Suprapubic skin (tissue), 4 donors: ENCODE measurements at regions not wholly inside any gene's neighbourhood (a gene's known extent, or its start where the extent isn't known, plus 50 kb on each side); places are given as distances from the start of the nearest gene placed in this dataset.

Experiments
- DNase-seq, 2 donors: peaks; one replicate each; pipeline ENCODE4 v3.0.0-alpha.2; 2019; ENCODE audit warnings: low spot score in 2 of 2
- H3K27ac ChIP-seq: fragments of 200-600 bp; sonication (generic); one replicate; pipeline ENCODE4 v1.5.1; 2019
- H3K27me3 ChIP-seq: fragments of 200-600 bp; sonication (generic); one replicate; pipeline ENCODE4 v1.5.1; 2019
- H3K36me3 ChIP-seq: fragments of 200-600 bp; sonication (generic); one replicate; pipeline ENCODE4 v1.5.1; 2019
- H3K4me1 ChIP-seq: fragments of 200-600 bp; sonication (generic); one replicate; pipeline ENCODE4 v1.5.1; 2019
- H3K4me3 ChIP-seq: fragments of 200-600 bp; sonication (generic); one replicate; pipeline ENCODE4 v1.5.1; 2019; ENCODE audit warnings: mild to moderate bottlenecking
- H3K9me3 ChIP-seq: fragments of 200-600 bp; sonication (generic); one replicate; pipeline ENCODE4 v1.5.1; 2019
- CTCF ChIP-seq, 2 donors: fragments of 200-600 bp in 1 of 2; fragments of 450-650 bp in 1 of 2; sonication (generic) in 1 of 2; IDR thresholded peaks; one replicate each; pipeline ENCODE4 v1.5.1; 2016 to 2019; ENCODE audit warnings: antibody characterized with exemption in 2 of 2, mild to moderate bottlenecking in 1 of 2, moderate library complexity in 1 of 2
- EP300 ChIP-seq: sonication (generic); formaldehyde crosslinking; IDR thresholded peaks from one replicate; pipeline ENCODE4 v1.6.1; 2017; ENCODE audit warnings: antibody characterized with exemption
- POLR2A ChIP-seq, 2 donors: fragments of 450-650 bp; IDR thresholded peaks; one replicate each; pipeline ENCODE4 v1.6.1; 2017; ENCODE audit warnings: antibody characterized with exemption in 2 of 2, mild to moderate bottlenecking in 2 of 2, moderate library complexity in 2 of 2
- POLR2AphosphoS5 ChIP-seq, 3 donors: sonication (generic); formaldehyde crosslinking; IDR thresholded peaks; one replicate each; pipeline ENCODE4 v1.6.1; 2017; ENCODE audit warnings: antibody characterized with exemption in 3 of 3
- WGBS: methylation state at CpG from one replicate; pipeline ENCODE4 v1.1.5; 2018; 5-methylcytosine and 5-hydroxymethylcytosine counted together

GRCh38 chr16:26316683-26317464, 625.1 kb downstream of the HS3ST4 start:
- TF ChIP-seq EP300 (no peak), POLR2AphosphoS5 (IDR thresholded peaks at IDR 0.05) (no peak), POLR2A (IDR thresholded peaks at IDR 0.05) (no peak), CTCF (IDR thresholded peaks at IDR 0.05) (no peak)

GRCh38 chr16:26317885-26318284, 626.1 kb downstream of the HS3ST4 start:
- DNase-seq = no peak
- H3K4me3 ChIP-seq = no peak overlapping the region
- no peak overlapping the region for H3K27ac ChIP-seq
- H3K36me3 ChIP-seq = no peaks in the 10 kb centered on the region
- no peaks in the 10 kb centered on the region for H3K27me3 ChIP-seq
- H3K4me1 ChIP-seq = no peaks in the 10 kb centered on the region
- H3K9me3 ChIP-seq = no peaks in the 10 kb centered on the region
- TF ChIP-seq EP300 (no peak), POLR2A (IDR thresholded peaks at IDR 0.05) (no peak), CTCF (IDR thresholded peaks at IDR 0.05) (no peak), POLR2AphosphoS5 (IDR thresholded peaks at IDR 0.05) (no peak)

More at GRCh38 chr16:26316683-26317464, 625.1 kb downstream of the HS3ST4 start:
- 73% methylated on average over 11 of the region's 12 CpGs for WGBS
- Histone ChIP-seq H3K36me3 (no peaks in the 10 kb centered on the region), H3K27ac (no peak overlapping the region), H3K4me3 (no peak overlapping the region), H3K4me1 (no peaks in the 10 kb centered on the region), H3K27me3 (no peaks in the 10 kb centered on the region), H3K9me3 (no peaks in the 10 kb centered on the region)
- no peak for DNase-seq

- no peak for DNase-seq
- WGBS = 88% methylated on average over 1 of the region's 1 CpG
- peaks cover 11% of the 10 kb centered on the region for H3K9me3 ChIP-seq
Observed at GRCh38 chr16:26330654-26331053, 638.9 kb downstream of the HS3ST4 start.

GRCh38 chr16:26334218-26335111, 642.7 kb downstream of the HS3ST4 start:
- Histone ChIP-seq H3K36me3 (no peaks in the 10 kb centered on the region), H3K9me3 (peaks cover under 1% of the 10 kb centered on the region), H3K27ac (no peak overlapping the region), H3K4me1 (no peaks in the 10 kb centered on the region), H3K27me3 (no peaks in the 10 kb centered on the region), H3K4me3 (no peak overlapping the region)
- 52% methylated on average over 8 of the region's 8 CpGs for WGBS
- no peak for DNase-seq
- no peak for TF ChIP-seq EP300
- TF ChIP-seq POLR2AphosphoS5 (IDR thresholded peaks at IDR 0.05) = no peak
- no peak for TF ChIP-seq POLR2A (IDR thresholded peaks at IDR 0.05)
- no peak for TF ChIP-seq CTCF (IDR thresholded peaks at IDR 0.05)

More at GRCh38 chr16:26330654-26331053, 638.9 kb downstream of the HS3ST4 start:
- Histone ChIP-seq H3K4me3 (no peak overlapping the region), H3K27ac (no peak overlapping the region), H3K4me1 (no peaks in the 10 kb centered on the region), H3K36me3 (no peaks in the 10 kb centered on the region), H3K27me3 (no peaks in the 10 kb centered on the region)
- no peak for TF ChIP-seq POLR2A (IDR thresholded peaks at IDR 0.05)
- no peak for TF ChIP-seq POLR2AphosphoS5 (IDR thresholded peaks at IDR 0.05)
- TF ChIP-seq EP300 = no peak
- TF ChIP-seq CTCF (IDR thresholded peaks at IDR 0.05) = no peak
